Esophagus muscularis mucosa (tissue), 4 donors: ENCODE measurements at regions not wholly inside any gene's neighbourhood (a gene's known extent, or its start where the extent isn't known, plus 50 kb on each side); places are given as distances from the start of the nearest gene placed in this dataset.

Experiments used
- DNase-seq: peaks from one replicate; pipeline ENCODE4 v3.0.0-alpha.2; 2017; ENCODE audit errors: extremely low spot score
- H3K27ac ChIP-seq, 4 donors: fragments of 200-600 bp; sonication (generic); replicated peaks in 1 of 4; 1 replicate in 3 of 4; 2 replicates in 1 of 4; pipeline ENCODE4 v1.5.1; 2016 to 2019; ENCODE audit warnings: mild to moderate bottlenecking in 1 of 4
- H3K27me3 ChIP-seq, 4 donors: fragments of 200-600 bp; sonication (generic); one replicate each; pipeline versions ENCODE4 v1.5.1 to v1.6.0; 2016 to 2019
- H3K36me3 ChIP-seq, 4 donors: fragments of 200-600 bp; sonication (generic); one replicate each; pipeline ENCODE4 v1.5.1; 2016 to 2019
- H3K4me1 ChIP-seq, 4 donors: fragments of 200-600 bp; sonication (generic); one replicate each; pipeline ENCODE4 v1.5.1; 2016 to 2019
- H3K4me3 ChIP-seq, 4 donors: fragments of 200-600 bp; sonication (generic); 1 replicate in 2 of 4; 2 replicates in 2 of 4; pipeline ENCODE4 v1.5.1; 2016 to 2019; ENCODE audit warnings: mild to moderate bottlenecking in 4 of 4, moderate library complexity in 1 of 4
- H3K9me3 ChIP-seq, 4 donors: fragments of 200-600 bp; sonication (generic); 1 replicate in 3 of 4; 2 replicates in 1 of 4; pipeline ENCODE4 v1.5.1; 2016 to 2019
- CTCF ChIP-seq, 3 experiments: fragments of 200-600 bp in 2 of 3; fragments of 450-650 bp in 1 of 3; sonication (generic) in 2 of 3; IDR thresholded peaks; one replicate each; pipeline ENCODE4 v1.5.1; 2017 to 2019; ENCODE audit warnings: antibody characterized with exemption in 3 of 3, mild to moderate bottlenecking in 2 of 3, moderate library complexity in 1 of 3
- EP300 ChIP-seq: sonication (generic); formaldehyde crosslinking; IDR thresholded peaks from one replicate; pipeline ENCODE4 v1.6.1; 2017; ENCODE audit warnings: antibody characterized with exemption
- POLR2A ChIP-seq: fragments of 450-650 bp; IDR thresholded peaks from one replicate; pipeline ENCODE4 v1.6.1; 2017; ENCODE audit warnings: antibody characterized with exemption, moderate library complexity, mild to moderate bottlenecking, low read depth
- POLR2AphosphoS5 ChIP-seq, 2 donors: sonication (generic); formaldehyde crosslinking; IDR thresholded peaks; one replicate each; pipeline ENCODE4 v1.6.1; 2017; ENCODE audit warnings: antibody characterized with exemption in 2 of 2
- WGBS: methylation state at CpG from one replicate; pipeline ENCODE4 v1.1.5; 2018; 5-methylcytosine and 5-hydroxymethylcytosine counted together
- intact Hi-C: fragments of 100-400 bp; cut with DNase I; formaldehyde crosslinking; loops from one replicate; pipeline ENCODE4 v1.15.1; 2023

- no peak for DNase-seq
- WGBS, result 77% methylated on average over 2 of the region's 2 CpGs
- no peaks in the 10 kb centered on the region for H3K9me3 ChIP-seq
- H3K27me3 ChIP-seq, result no peaks in the 10 kb centered on the region
- intact Hi-C loops, result no loop called here
- H3K36me3 ChIP-seq, result no peaks in the 10 kb centered on the region
- H3K4me3 ChIP-seq, result no peak overlapping the region
- H3K27ac ChIP-seq, result no peak overlapping the region
- H3K4me1 ChIP-seq, result no peaks in the 10 kb centered on the region
- no peak for TF ChIP-seq CTCF (IDR thresholded peaks at IDR 0.05)
- TF ChIP-seq EP300, result no peak
- no peak for TF ChIP-seq POLR2AphosphoS5 (IDR thresholded peaks at IDR 0.05)
- no peak for TF ChIP-seq POLR2A
Observed at GRCh38 chr11:23759489-23759888, 737.4 kb upstream of the LUZP2 start.

- Histone ChIP-seq H3K27ac (no peak overlapping the region), H3K4me1 (no peaks in the 10 kb centered on the region), H3K27me3 (no peaks in the 10 kb centered on the region), H3K36me3 (no peaks in the 10 kb centered on the region), H3K9me3 (no peaks in the 10 kb centered on the region), H3K4me3 (no peak overlapping the region)
- 94% methylated on average over 2 of the region's 2 CpGs for WGBS
- intact Hi-C loops, result no loop called here
- TF ChIP-seq EP300, result no peak
- no peak for TF ChIP-seq POLR2AphosphoS5 (IDR thresholded peaks at IDR 0.05)
- no peak for TF ChIP-seq CTCF (IDR thresholded peaks at IDR 0.05)
- no peak for TF ChIP-seq POLR2A
- no peak for DNase-seq
Observed at GRCh38 chr11:23764286-23764685, 732.6 kb upstream of the LUZP2 start.

- Histone ChIP-seq H3K36me3 (no peaks in the 10 kb centered on the region), H3K27ac (no peak overlapping the region), H3K4me3 (no peak overlapping the region), H3K9me3 (no peaks in the 10 kb centered on the region), H3K27me3 (no peaks in the 10 kb centered on the region), H3K4me1 (no peaks in the 10 kb centered on the region)
- no peak for TF ChIP-seq POLR2A
- TF ChIP-seq CTCF (IDR thresholded peaks at IDR 0.05), result no peak
- no peak for TF ChIP-seq POLR2AphosphoS5 (IDR thresholded peaks at IDR 0.05)
- no peak for TF ChIP-seq EP300
- intact Hi-C loops, result no loop called here
- 92% methylated on average over 2 of the region's 2 CpGs for WGBS
- DNase-seq, result no peak
Observed at GRCh38 chr11:23765682-23766252, 731.1 kb upstream of the LUZP2 start.

- H3K27ac ChIP-seq, result no peak overlapping the region
- 81% methylated on average over 1 of the region's 1 CpG for WGBS
- no peaks in the 10 kb centered on the region for H3K9me3 ChIP-seq
- H3K4me3 ChIP-seq, result no peak overlapping the region
- DNase-seq, result no peak
- no peaks in the 10 kb centered on the region for H3K36me3 ChIP-seq
- H3K4me1 ChIP-seq, result peaks cover 0 to 9% (median 3%) of the 10 kb centered on the region in 4 donors
- no peak for TF ChIP-seq POLR2AphosphoS5 (IDR thresholded peaks at IDR 0.05)
- TF ChIP-seq EP300, result no peak
- TF ChIP-seq CTCF (IDR thresholded peaks at IDR 0.05), result no peak
- no peak for TF ChIP-seq POLR2A
- intact Hi-C loops, result no loop called here
- no peaks in the 10 kb centered on the region for H3K27me3 ChIP-seq
Observed at GRCh38 chr11:23767576-23767975, 729.3 kb upstream of the LUZP2 start.

- 83% methylated on average over 1 of the region's 1 CpG for WGBS
Observed at GRCh38 chr11:23769214-23769613, 727.6 kb upstream of the LUZP2 start.

More at GRCh38 chr11:23769214-23769613, 727.6 kb upstream of the LUZP2 start:
- Histone ChIP-seq H3K27me3 (no peaks in the 10 kb centered on the region), H3K9me3 (no peaks in the 10 kb centered on the region), H3K4me3 (no peak overlapping the region), H3K27ac (no peak overlapping the region), H3K4me1 (peaks cover 0 to 18% (median 5%) of the 10 kb centered on the region in 4 donors), H3K36me3 (no peaks in the 10 kb centered on the region)
- DNase-seq, result no peak
- TF ChIP-seq CTCF (IDR thresholded peaks at IDR 0.05), result no peak
- TF ChIP-seq POLR2AphosphoS5 (IDR thresholded peaks at IDR 0.05), result no peak
- no peak for TF ChIP-seq EP300
- no peak for TF ChIP-seq POLR2A
- intact Hi-C loops, result no loop called here
